GM18498 (cell line): ENCODE measurements at regions not wholly inside any gene's neighbourhood (a gene's known extent, or its start where the extent isn't known, plus 50 kb on each side); places are given as distances from the start of the nearest gene placed in this dataset.
"Not testable (repeated sequence)": the region's sequence is repeated elsewhere in the genome, so short reads cannot be mapped to it uniquely, and the experiment has no call there.

ENCODE experiments used
- ATAC-seq: cut with Tn5 transposase; IDR thresholded peaks from one replicate; pipeline ENCODE4 v1.9.1; 2021; ENCODE audit warnings: mild to moderate bottlenecking, moderate library complexity; ENCODE audit not compliant: unreplicated experiment

- no peak for ATAC-seq
Measured at GRCh38 chr9:95587021-95587964, 70.5 kb upstream of the PTCH1 start.

- ATAC-seq: no peak
Measured at GRCh38 chr9:95586326-95586725, 69.6 kb upstream of the PTCH1 start.

- no peak for ATAC-seq
Measured at GRCh38 chr9:95585824-95586223, 69.1 kb upstream of the PTCH1 start.

GRCh38 chr9:95584176-95584575, 67.4 kb upstream of the PTCH1 start:
- ATAC-seq: no peak

GRCh38 chr9:95581900-95582299, 65.1 kb upstream of the PTCH1 start:
- no peak for ATAC-seq

GRCh38 chr9:95580812-95581761, 64.3 kb upstream of the PTCH1 start:
- no peak for ATAC-seq

- ATAC-seq: no peak
Measured at GRCh38 chr9:95574866-95575553, 58.2 kb upstream of the PTCH1 start.

GRCh38 chr9:95574176-95574575, 57.4 kb upstream of the PTCH1 start:
- ATAC-seq: no peak

GRCh38 chr9:95573463-95573862, 56.7 kb upstream of the PTCH1 start:
- no peak for ATAC-seq

GRCh38 chr9:95572381-95573151, 55.8 kb upstream of the PTCH1 start:
- ATAC-seq: no peak

- ATAC-seq: no peak
Measured at GRCh38 chr9:95570646-95571045, 53.9 kb upstream of the PTCH1 start.

GRCh38 chr9:95570150-95570549, 53.4 kb upstream of the PTCH1 start:
- ATAC-seq: no peak

- ATAC-seq: not testable (repeated sequence)
Measured at GRCh38 chr9:95568735-95569134, 52.0 kb upstream of the PTCH1 start.
